ENCODE measurements at regions not wholly inside any gene's neighbourhood (a gene's known extent, or its start where the extent isn't known, plus 50 kb on each side); places are given as distances from the start of the nearest gene placed in this dataset.

- TF ChIP-seq CTCF (IDR thresholded peaks at IDR 0.05), result no peak
- no peak for TF ChIP-seq POLR2A (IDR thresholded peaks at IDR 0.05)
Measured at GRCh38 chr13:83995930-83996329, 113.7 kb upstream of the SLITRK1 start.

Data from esophagus squamous epithelium (tissue), 4 donors.